Esophagus squamous epithelium (tissue), 5 donors: ENCODE measurements at regions not wholly inside any gene's neighbourhood (a gene's known extent, or its start where the extent isn't known, plus 50 kb on each side); places are given as distances from the start of the nearest gene placed in this dataset.

Experiments used
- DNase-seq: peaks from one replicate; lab custom pipeline; 2025; lab: John Stamatoyannopoulos, UW
- H3K27ac ChIP-seq, 4 donors: fragments of 200-600 bp; sonication (generic); one replicate each; pipeline ENCODE4 v1.5.1; 2016 to 2019; ENCODE audit warnings: mild to moderate bottlenecking in 1 of 4
- H3K27me3 ChIP-seq, 4 donors: fragments of 200-600 bp; sonication (generic); 1 replicate in 3 of 4; 2 replicates in 1 of 4; pipeline versions ENCODE4 v1.5.1 to v1.6.0; 2017 to 2021; ENCODE audit warnings: antibody characterized with exemption in 1 of 4
- H3K36me3 ChIP-seq, 3 donors: fragments of 200-600 bp; sonication (generic); one replicate each; pipeline ENCODE4 v1.5.1; 2016 to 2019
- H3K4me1 ChIP-seq, 3 donors: fragments of 200-600 bp; sonication (generic); one replicate each; pipeline ENCODE4 v1.5.1; 2017 to 2019
- H3K4me3 ChIP-seq, 4 donors: fragments of 200-600 bp; sonication (generic); 1 replicate in 3 of 4; 2 replicates in 1 of 4; pipeline ENCODE4 v1.5.1; 2016 to 2019; ENCODE audit warnings: mild to moderate bottlenecking in 2 of 4, moderate library complexity in 1 of 4
- H3K9me3 ChIP-seq, 3 donors: fragments of 200-600 bp; sonication (generic); one replicate each; pipeline ENCODE4 v1.5.1; 2016 to 2019
- CTCF ChIP-seq, 6 experiments: fragments of 450-650 bp in 4 of 6; fragments of 200-600 bp in 2 of 6; sonication (generic) in 2 of 6; IDR thresholded peaks; one replicate each; pipeline ENCODE4 v1.5.1; 2016 to 2019; ENCODE audit warnings: antibody characterized with exemption in 6 of 6, mild to moderate bottlenecking in 4 of 6, moderate library complexity in 4 of 6
- POLR2A ChIP-seq, 4 donors: fragments of 450-650 bp; IDR thresholded peaks; one replicate each; pipeline ENCODE4 v1.6.1; 2017; ENCODE audit warnings: antibody characterized with exemption in 4 of 4, mild to moderate bottlenecking in 4 of 4, moderate library complexity in 3 of 4
- WGBS, 2 donors: methylation state at CpG; one replicate each; pipeline ENCODE4 v1.1.5; 2018; 5-methylcytosine and 5-hydroxymethylcytosine counted together
- intact Hi-C: fragments of 100-400 bp; cut with DNase I; formaldehyde crosslinking; loops from one replicate; pipeline ENCODE4 v1.15.0; 2022
- donor health status: DM: yes; HTN: yes; CAD: no.

GRCh38 chr2:240333985-240334384 lies 101.5 kb upstream of the GPC1 start:
- Histone ChIP-seq H3K27ac (no peak overlapping the region), H3K4me3 (no peak overlapping the region), H3K27me3 (peaks cover 0 to 31% (median 0%) of the 10 kb centered on the region in 4 donors), H3K9me3 (peaks cover 0 to 12% (median 0%) of the 10 kb centered on the region in 3 donors), H3K4me1 (peaks cover 0 to 7% (median 0%) of the 10 kb centered on the region in 3 donors), H3K36me3 (no peaks in the 10 kb centered on the region)
- 49 to 59% methylated on average over 7 of the region's 7 CpGs for WGBS, 2 donors
- no peak for DNase-seq
- TF ChIP-seq CTCF (IDR thresholded peaks at IDR 0.05) (no peak), POLR2A (IDR thresholded peaks at IDR 0.05) (no peak)
- intact Hi-C loops, result no loop called here

GRCh38 chr2:240335061-240335460 lies 100.4 kb upstream of the GPC1 start:
- intact Hi-C loops, result no loop called here
- TF ChIP-seq CTCF (IDR thresholded peaks at IDR 0.05) (no peak), POLR2A (IDR thresholded peaks at IDR 0.05) (no peak)
- no peak overlapping the region for H3K4me3 ChIP-seq
- no peaks in the 10 kb centered on the region for H3K36me3 ChIP-seq
- H3K27ac ChIP-seq, result no peak overlapping the region
- H3K9me3 ChIP-seq, result peaks cover 0 to 12% (median 0%) of the 10 kb centered on the region in 3 donors
- DNase-seq, result no peak
- peaks cover 0 to 30% (median 0%) of the 10 kb centered on the region in 4 donors for H3K27me3 ChIP-seq
- 68 to 81% methylated on average over 3 of the region's 3 CpGs for WGBS, 2 donors
- H3K4me1 ChIP-seq, result peaks cover 0 to 7% (median 0%) of the 10 kb centered on the region in 3 donors

GRCh38 chr2:240336820-240337427 lies 98.5 kb upstream of the GPC1 start:
- Histone ChIP-seq H3K4me1 (peaks cover 0 to 7% (median 0%) of the 10 kb centered on the region in 3 donors), H3K27me3 (peaks cover 0 to 34% (median 0%) of the 10 kb centered on the region in 4 donors), H3K36me3 (no peaks in the 10 kb centered on the region), H3K9me3 (peaks cover 0 to 2% (median 0%) of the 10 kb centered on the region in 3 donors), H3K4me3 (no peak overlapping the region), H3K27ac (no peak overlapping the region)
- WGBS, 2 donors, result 92 to 95% methylated on average over 4 of the region's 4 CpGs
- no peak for DNase-seq
- intact Hi-C loops, result no loop called here
- no peak for TF ChIP-seq POLR2A (IDR thresholded peaks at IDR 0.05)
- TF ChIP-seq CTCF (IDR thresholded peaks at IDR 0.05), result no peak

- intact Hi-C loops, result no loop called here
- Histone ChIP-seq H3K27ac (no peak overlapping the region), H3K4me3 (no peak overlapping the region), H3K9me3 (no peaks in the 10 kb centered on the region), H3K27me3 (peaks cover 0 to 34% (median 0%) of the 10 kb centered on the region in 4 donors), H3K4me1 (peaks cover 0 to 7% (median 0%) of the 10 kb centered on the region in 3 donors), H3K36me3 (no peaks in the 10 kb centered on the region)
- DNase-seq, result no peak
- no peak for TF ChIP-seq CTCF (IDR thresholded peaks at IDR 0.05)
- TF ChIP-seq POLR2A (IDR thresholded peaks at IDR 0.05), result no peak
- WGBS, 2 donors, result 71% methylated on average over 1 of the region's 2 CpGs; no CpG with 5 or more reads in 1 of the 2 donors
Measured at GRCh38 chr2:240338274-240338673, 97.2 kb upstream of the GPC1 start.
